GM19043 (cell line): ENCODE measurements at regions not wholly inside any gene's neighbourhood (a gene's known extent, or its start where the extent isn't known, plus 50 kb on each side); places are given as distances from the start of the nearest gene placed in this dataset.

Experiments
- ATAC-seq: cut with Tn5 transposase; IDR thresholded peaks from one replicate; pipeline ENCODE4 v1.9.1; 2021; ENCODE audit warnings: low read depth; ENCODE audit not compliant: unreplicated experiment

DNA sequence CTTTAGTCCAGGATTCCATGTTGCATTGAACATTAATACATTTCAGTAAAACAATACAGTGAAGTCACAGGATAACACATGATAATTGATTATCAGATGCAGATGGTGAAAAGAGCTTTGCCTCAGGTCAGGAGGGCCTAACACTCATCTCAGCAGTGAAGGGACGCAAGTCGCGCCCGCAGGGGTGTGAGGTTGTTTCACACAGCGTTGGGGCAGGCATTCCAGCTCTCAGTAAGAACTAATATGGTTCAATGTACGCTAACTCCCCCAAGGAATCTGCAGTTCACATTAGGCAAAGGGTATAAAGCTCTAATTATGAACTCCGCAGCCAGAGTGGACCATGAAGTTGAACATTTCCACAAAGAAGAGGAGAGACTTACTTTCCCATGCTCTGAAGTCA lies 53.1 kb upstream of the ATL2 start:
- no peak for ATAC-seq

GRCh38 chr2:38427936-38428335 lies 50.9 kb upstream of the ATL2 start:
- ATAC-seq = no peak

DNA sequence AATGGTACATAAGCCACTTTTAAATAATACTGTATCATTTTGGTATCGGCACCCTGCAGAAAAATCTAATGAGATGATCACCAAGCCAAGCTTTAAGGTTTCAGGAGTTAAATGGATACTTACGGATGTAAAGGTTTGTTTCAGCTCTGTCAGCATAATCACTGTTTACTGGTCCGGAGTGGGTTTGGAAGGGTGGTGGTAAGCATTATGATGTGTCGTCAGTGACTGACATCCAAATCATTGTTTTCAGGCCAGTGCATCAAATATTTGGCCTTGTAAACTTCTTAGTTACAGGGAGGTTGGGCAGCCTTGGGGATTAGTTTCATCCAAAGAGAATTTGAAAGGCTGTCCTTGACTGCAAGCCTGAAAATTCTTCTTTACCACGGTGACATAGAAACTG lies 50.0 kb upstream of the ATL2 start:
- ATAC-seq = no peak
